Stimulated activated CD8-positive, alpha-beta memory T cell treated with anti-CD3 and anti-CD28 coated beads, Interleukin-12 subunit alpha, Interleukin-12 subunit beta, amount 100 ng/mL, for 24 hours (primary cell): ENCODE measurements at regions not wholly inside any gene's neighbourhood (a gene's known extent, or its start where the extent isn't known, plus 50 kb on each side); places are given as distances from the start of the nearest gene placed in this dataset.
A peak's percentile ranks its signal among the peaks of the same experiment; 100 is the strongest.

Experiments used
- DNase-seq: peaks from one replicate; pipeline ENCODE4 v3.0.0-alpha.2; 2020; ENCODE audit errors: extremely low read depth

DNA sequence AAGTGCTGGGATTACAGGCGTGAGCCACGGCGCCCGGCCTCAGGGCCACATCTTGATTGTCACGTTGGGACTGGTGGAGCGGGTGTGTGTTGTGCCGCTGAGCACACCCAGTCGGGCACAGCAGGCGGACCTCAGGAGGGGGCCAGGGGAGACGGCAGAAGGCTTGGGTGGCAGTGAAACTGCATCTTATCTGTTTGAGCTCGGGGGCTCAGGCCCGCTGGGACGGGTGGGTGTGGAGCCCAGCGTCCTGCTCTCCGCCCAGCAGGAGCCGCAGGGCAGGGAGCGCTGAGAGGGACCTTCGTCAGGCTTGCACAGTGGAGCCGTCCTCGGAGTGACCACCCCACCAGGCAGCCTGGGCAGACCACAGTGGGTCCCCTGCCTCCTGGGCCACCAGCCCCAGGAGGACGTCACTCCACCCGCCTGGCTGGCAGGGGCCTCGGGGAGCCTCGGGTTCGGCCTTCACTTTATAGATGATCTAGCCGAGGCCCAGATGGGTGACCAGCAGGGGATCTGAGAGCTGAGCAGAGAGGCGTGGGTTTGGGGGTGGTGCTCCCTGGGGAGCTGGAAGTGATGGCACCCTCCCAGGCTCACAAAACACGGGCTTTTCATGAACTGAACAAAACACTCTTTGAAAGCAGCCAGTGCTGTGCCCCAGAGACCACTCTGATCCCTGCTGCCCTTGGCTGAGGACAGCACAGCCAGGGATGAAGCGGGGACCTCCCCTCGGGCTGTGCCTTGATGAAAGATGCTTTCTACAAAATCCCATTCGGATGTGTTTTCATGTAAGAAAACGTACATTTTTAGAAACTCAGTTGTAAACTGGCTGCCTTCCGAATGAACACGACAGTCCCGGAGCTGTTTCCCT is 181.1 kb downstream of the SEC14L1 start:
- DNase-seq = no peak

DNA sequence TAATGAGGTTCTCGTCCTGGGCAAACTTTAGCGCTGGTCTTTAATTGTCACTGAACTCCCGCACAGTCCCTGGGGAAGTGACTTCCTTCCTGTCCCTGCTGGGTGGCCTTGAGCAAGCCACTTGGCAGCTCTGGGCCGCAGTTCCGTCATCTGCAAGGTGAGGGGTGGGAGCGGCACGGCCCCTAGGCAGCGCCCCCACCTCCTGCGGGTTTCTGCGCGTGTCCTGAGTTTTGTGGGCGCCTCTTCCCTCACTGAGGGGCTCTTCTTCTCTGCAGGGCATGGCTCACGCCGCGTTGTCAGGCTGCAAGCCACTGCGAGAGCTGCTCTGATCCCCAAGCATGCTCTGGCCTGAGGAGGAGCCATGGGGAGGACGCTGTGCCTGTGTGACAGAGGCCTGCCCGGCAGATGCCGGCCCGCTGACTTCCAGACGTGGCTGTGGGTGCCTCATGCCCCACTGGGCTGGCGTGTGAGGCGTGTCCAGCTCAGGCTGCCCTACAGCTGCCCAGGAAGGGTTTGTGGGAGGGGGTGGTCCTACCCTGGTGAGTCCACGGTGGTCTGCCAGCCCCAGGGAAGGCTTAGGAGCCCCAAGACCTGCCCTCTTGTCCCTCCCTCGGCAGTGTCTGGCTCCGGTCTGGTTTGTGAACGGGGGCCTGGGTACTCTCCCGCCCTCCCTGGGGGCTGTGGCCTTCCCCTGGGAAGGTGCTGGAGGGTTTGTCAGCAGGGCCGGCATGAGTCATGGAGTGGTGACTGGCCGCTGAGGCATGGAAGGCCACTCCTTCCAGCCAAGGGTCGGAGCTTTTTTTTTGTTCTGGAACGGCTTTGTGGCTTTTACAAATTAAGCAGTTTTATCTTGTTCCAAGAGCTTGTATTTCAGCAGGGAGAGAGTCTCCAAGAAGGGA is 182.0 kb downstream of the SEC14L1 start:
- DNase-seq = no peak

DNA sequence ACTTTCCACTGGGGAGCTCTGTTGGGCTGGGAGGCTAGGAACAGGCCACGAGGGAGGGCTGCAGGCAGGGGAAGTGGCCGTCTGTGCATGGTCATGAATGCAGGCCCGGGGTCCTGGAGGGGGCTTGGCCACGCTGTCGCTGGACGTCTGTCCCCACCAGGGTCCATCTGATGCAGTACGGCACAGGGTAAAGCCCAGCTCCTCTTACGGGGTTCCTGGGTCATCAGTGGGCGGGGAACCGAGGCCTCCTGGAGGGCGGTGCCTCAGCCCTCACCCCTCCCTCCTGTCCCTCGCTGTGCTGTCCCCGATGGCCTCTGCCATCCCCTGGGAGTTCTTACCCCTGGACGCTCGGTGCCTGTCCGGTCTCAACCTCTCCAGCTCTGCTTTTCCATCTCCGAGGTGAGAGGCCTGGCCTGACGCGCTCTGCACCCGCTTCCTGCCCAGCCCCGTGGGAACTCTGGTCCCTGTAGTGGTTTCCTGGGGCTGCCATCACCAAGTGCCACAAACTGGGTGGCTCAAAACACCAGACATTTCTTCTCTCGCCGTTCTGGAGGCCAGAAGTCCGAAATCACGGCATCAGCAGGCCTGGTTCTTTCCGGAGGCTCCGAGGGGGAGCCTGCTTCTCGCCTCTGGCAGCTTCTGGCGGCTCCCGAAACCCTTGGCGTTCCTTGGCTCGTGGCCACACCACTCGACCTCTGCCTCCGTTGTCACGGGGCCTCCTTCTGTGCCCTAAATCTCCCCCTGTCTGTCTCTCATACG is 182.8 kb downstream of the SEC14L1 start:
- DNase-seq = no peak

DNA sequence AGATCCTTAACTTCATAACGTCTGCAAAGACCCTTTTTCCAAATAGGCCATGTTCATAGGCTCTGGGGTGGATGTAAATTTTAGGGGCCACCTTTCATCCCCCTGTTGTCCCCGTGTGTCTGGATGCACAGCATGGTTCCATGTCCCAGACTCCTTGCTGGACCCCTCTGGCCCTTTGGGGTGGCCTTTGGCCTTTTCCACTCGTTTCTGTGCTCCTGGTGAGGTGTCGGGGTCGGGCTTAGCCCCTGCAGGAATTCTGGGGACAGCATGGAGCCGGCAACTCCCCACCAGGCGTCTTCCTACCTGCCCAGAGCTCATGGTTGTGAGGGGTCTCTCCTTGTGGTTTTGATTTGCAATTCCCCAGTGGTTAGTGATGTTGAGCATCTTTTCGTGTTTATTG is 183.5 kb downstream of the SEC14L1 start:
- no peak for DNase-seq

DNA sequence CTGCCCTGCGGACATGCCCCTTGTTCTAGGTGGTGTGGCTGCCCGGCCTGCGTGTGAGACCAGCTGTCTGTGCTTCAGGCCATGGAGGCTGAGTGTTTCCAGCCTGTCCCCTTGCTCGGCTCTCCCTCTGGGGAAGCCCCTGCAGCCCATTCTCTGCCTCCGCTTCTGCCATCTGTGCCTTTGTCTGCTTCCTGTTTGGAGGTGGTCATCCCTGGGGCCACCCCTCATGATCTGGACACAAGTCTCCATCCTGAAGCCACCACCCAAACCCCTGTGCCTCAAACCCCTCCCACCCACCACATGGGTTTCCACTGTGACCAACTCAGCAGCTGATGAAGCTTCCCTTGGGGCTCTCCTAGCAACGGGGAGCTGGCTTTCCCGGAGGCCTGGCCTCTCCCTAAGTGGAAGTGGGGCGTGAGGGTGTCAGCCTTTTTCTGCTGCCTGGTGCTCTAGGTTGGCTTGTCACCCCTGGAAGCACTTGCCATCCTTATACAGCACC is 184.9 kb downstream of the SEC14L1 start:
- DNase-seq = no peak

DNA sequence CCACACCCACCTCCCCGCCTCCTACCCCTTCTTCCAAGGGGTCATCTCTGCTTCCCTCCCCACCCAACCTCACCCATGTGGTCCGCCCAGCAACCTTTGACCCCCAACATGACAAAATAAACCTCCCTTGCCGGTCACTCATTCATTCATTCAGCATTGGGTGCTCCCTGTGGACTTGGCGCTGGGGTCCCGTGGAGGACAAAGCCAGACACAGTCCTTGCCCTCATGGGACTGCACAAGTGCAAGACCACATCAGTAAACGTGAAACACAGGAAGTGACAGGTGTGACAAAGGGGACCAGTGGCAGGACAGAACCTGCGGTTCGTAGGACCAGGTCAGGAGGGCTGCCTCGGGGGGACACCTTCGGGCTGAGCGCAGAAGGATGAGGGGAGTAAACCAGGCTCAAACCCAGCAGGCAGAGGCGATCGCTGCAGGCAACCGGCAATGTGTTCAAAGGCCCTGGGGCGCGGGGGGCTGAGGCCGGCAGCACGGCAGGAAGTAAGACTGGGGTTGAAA is 185.4 kb downstream of the SEC14L1 start:
- no peak for DNase-seq

DNA sequence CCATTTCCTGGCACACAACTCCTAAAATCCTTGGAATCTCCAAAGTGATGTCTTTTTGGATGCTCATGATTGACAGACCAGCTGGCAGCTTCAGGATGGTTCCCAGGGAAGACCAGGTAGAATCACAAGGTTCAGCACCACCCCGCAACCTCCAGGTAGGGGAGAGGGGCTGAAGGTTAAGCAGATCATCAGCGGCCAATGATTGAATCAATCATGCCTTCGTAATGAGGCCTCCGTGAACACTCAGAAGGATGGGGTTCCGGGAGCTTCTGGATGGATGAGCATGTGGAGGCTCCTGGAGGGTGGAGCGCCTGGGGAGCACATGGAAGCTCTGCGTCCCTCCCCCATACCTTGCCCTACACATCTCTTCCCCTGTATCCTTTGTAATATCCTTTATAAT is 185.9 kb downstream of the SEC14L1 start:
- DNase-seq = no peak

DNA sequence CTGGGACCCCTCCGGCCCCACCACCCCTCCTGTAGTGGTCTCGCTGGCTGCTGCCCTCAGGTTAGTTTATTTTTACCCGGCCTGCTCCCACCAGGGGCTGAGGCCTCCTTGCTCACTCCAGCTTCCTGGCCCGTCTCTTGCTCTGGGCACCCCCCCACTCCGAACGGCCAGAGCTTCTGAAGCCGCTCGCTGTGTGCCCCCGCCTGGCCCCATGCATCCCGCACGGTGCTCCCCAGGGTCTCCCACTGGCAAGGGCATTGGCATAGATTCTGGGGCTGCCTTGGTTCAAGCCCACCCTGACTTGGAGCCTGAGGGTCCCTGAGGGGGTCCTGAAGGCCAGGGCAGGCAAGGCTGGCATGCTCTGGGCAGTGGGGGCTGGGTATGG is 186.4 kb downstream of the SEC14L1 start:
- no peak for DNase-seq

DNA sequence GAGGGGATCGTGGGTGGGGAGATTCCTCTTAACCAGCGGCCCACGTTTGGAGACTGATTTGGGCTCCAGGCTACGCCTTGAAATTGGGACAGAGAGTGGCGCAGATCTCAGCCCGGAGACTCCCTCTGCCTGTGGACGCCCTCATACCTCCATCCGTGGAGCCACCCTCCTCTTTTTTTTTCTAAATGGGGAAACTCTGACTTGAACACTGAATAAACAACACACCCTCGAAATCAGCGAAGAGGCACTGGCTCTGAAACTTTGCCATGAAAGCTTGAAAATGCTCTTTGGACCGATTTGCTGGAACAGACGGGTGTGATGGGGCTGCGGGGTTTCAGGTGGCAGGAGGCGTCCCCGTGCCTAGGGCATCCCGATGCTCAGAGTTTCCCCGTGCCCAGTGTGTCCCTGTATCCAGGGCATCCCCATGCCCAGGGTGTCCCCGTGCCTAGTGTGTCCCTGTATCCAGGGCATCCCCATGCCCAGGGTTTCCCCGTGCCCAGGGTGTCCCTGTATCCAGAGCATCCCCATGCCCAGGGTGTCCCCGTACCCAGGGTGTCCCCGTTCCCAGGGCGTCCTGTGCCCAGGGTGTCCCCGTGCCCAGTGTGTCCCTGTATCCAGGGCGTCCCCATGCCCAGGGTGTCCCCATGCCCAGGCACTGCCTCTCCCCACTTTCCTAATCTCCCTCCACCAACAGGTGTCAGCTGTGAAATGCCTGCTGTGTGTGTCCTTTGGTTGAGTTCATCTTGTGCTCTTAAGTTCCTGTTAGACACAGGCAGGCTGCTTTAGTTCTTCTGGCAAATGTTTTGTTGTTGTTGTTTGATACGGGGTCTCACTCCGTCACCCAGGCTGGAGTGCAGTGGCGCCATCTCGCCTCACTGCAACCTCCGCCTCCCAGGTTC is 187.0 kb downstream of the SEC14L1 start:
- no peak for DNase-seq

DNA sequence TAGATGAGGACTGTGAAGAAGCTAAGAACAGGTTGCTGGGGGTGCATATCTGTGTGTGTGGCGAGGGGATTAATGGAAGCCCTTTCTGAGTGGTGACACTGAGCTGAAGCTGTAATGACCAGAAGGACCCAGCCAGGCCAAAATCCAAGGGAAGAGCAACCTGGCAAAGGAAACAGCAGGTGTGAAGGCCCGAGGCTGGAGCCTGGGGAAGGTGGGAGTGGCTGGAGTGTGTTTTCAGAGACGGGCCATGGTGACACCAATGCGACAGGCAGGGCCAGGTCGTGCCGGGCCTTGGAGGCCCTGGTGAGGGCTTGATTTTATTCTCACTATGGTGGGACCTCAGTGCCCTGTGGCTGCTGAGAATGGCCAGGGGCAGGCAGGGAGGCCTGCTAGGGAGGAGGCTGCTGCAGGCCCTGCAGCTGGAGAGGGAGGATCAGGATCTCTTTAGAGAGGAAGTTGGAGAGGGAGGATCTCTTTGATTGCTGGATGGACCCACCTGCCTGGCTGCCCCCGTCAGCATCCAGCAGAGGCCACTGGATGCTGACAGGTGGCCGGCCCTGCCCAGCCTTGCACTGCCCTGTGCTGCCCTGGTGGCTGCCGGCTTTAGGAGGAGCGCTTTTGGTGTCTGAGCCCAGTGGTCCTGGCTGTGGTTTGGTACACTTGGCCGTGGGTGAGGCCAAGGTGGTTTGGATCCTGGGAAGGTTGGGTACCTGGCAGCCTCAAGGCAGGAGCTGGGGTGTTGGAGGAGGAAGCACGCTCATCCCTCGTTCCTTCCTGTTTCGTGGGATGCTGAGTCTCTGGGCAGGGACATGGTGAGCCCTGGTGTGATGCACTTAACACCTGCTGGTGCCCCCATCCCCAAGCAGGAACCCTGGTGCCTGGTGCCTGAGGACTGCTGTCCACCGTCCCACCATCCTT is 188.3 kb downstream of the SEC14L1 start:
- DNase-seq = no peak

DNA sequence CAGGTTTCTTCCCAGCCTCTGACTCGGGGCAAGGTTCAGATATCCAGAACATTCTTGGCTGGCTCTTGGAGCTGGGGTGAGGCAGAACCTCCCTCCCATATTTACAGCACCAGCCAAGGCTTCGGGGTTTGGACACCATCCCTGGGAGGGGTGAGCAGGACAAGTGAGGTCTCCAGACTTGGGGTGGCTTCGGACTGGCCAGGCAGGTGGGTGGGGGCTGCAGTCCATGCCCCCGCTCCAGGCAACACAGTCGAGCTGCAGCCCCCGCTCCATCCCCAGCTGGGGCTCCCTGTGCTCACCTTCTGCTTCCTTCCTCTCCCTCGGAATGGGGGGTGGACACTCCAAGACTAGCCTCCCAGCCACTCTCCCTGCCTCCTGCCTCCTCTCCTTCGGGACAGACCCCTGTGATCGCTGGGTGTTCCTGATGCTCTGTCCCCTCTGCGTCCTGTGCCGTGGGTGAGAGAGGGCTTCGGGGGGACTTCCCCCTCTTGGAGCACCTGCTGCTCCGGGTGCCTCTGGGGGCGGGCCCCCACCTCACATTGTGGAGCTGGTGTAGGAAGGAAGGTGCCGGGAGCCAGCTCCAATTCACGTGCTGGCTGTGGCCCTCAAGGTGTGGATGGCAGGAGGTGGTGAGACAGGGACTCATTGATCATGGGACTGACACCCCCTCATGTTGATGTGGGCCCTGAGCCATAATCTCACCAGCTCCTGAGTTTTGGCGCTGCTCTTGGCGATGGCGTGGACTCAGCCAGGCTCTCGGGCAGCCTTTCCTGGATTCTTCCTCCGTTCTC is 189.2 kb downstream of the SEC14L1 start:
- no peak for DNase-seq

DNA sequence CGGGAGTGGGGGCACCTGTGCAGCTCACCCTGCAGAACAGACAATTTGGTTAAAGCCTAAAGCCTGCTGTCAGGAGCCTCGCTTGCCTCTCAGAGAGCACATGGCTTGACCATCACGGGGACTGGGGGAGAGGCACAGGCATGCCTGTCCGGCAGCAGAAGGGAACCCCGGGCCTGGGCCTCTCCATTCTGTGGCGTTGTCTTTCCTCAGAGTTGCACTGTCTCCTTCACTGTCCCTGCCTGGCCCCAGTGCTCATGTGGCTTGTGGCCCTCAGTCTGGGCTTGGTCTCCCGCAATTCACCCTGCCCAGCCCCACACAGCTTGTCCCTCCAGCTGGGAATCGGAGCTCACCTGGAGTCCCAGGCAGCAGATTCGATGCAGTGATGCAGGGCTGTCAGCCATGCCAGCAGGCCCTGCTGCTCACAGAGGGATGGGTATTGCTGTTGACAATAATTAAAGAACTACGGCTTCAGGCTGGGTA is 189.9 kb downstream of the SEC14L1 start:
- no peak for DNase-seq

DNA sequence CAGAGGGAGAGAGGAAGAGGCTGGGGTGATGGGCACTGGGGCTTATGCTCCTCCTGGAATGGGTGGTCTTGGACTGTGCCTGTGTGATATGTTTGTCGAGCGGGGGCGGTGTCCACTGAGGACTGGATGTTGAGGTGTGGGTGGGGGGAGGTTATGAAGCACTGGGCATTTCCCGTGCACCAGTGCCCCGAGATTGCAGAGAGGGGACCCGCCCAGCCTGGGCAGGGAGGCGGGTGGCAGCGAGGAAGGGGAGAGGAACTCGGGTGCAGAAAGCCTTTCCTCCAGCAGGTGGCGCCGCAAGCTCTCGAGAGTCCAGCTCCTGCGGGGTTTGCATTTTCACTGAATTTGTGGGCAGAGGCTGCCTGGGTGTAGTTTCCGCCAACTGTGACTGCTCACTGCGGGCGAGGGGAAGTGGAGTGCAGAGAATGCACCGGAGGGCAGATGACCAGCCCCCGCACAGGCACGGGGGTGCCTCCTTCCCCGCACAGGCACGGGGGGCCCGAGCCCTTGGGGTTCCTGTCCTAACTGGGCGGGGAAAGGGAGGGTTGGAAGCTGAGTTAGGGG is 190.6 kb downstream of the SEC14L1 start:
- peak; percentile 78 for DNase-seq

DNA sequence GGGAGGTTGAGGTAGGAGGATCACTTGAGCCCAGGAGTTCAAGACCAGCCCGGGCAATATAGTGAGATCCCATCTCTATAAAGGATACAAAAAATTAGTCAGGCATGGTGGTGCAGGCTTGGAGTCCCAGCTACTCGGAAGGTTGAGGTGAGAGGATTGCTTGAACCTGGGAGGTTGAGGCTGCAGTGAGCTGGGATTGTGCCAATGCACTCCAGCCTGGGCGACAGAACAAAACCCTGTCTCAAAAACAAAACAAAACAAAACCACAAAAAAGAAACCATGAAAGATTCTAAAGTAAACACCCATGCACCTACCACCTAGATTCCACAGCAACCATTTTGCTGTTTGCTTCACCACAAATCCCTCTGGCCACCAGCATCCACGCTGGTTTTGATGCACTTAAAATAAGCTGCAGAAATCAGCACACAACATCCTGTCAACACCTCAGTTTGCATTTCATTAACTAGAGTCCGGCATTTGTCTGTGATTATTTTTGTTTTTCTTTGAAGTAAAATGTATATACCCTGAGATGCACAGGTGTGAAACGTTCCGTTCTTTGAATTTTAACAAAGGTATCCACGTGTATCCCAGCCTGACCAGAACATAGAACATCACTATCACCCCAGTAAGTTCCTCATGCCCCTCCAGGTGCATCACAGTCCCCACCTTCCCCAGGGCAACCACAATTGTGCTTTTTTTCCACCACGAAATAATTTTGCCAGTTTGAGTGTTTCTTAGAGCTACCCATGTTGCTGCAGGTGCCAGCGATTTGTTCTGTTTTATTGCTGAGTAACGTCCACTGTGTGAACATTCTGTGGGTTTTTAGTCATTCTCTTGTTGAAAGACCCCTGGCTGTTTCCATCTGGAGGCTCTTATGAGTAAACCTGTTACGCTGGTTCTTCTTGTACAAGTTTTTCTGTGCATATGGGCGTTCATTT is 191.5 kb downstream of the SEC14L1 start:
- DNase-seq = no peak

DNA sequence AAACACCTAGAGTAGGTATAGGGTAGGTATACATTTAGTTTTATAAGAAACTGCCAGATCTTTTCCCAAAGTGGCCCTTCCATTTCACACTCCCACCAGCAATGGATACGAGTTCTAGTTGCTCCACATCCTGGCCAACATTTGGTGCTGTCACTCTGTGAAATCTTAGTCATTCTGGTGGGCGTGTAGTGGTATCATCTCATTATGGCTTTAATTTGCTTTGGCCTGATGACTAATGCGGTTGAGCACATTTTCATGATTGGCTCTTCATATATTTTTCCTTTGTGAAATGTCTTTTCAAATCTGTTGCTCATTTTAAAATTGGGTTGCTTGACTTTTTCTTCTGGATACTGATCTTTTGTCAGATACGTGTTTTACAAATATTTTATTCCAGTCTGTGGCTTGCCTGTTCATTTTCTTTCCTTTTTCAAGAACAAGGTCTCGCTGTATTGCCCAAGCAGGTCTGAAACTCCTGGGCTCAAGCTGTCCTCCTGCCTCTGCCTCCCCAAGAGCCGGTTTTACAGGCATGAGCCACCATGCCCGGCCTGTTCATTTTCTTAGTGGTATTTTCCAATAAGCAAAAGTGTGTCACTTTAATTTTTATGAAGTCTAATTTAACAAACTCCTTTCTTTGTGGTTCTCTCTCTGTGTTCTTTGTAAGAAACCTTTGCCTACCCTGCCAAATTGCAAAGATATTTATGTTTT is 192.4 kb downstream of the SEC14L1 start:
- DNase-seq = no peak

DNA sequence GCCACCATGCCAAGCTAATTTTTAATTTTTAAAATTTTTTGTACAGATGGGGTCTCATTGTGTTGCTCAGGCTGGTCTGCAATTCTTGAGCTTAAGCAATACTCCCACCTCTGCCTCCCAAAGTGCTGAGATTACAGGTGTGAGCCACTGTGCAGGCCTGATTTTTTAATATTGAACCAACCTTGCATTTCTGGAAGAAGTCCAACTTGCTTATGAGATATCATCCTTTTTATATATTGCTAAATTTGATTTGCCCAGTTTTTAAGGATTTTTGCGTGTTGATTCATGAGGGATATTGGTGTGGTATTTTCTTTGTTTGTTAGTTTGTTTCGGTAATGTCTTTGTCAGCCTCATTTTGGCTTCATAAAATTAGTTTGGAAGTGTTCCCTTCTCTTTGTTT is 196.4 kb downstream of the SEC14L1 start:
- no peak for DNase-seq
